Body of pancreas (tissue), 4 donors: ENCODE measurements at regions not wholly inside any gene's neighbourhood (a gene's known extent, or its start where the extent isn't known, plus 50 kb on each side); places are given as distances from the start of the nearest gene placed in this dataset.

Experiments
- POLR2A ChIP-seq, 3 donors: fragments of 450-650 bp; IDR thresholded peaks; one replicate each; pipeline ENCODE4 v1.6.1; 2016; ENCODE audit warnings: antibody characterized with exemption in 3 of 3, mild to moderate bottlenecking in 2 of 3
- TF ChIP-seq, protein P1 (sequence below), 7 experiments: fragments of 450-650 bp in 4 of 7; fragments of 200-600 bp in 3 of 7; sonication (generic) in 3 of 7; IDR thresholded peaks; one replicate each; pipeline ENCODE4 v1.5.1; 2016 to 2019; ENCODE audit warnings: antibody characterized with exemption in 7 of 7

GRCh38 chr3:150323770-150324169 is 84.3 kb upstream of the TSC22D2 start:
- TF ChIP-seq, protein P1, sequence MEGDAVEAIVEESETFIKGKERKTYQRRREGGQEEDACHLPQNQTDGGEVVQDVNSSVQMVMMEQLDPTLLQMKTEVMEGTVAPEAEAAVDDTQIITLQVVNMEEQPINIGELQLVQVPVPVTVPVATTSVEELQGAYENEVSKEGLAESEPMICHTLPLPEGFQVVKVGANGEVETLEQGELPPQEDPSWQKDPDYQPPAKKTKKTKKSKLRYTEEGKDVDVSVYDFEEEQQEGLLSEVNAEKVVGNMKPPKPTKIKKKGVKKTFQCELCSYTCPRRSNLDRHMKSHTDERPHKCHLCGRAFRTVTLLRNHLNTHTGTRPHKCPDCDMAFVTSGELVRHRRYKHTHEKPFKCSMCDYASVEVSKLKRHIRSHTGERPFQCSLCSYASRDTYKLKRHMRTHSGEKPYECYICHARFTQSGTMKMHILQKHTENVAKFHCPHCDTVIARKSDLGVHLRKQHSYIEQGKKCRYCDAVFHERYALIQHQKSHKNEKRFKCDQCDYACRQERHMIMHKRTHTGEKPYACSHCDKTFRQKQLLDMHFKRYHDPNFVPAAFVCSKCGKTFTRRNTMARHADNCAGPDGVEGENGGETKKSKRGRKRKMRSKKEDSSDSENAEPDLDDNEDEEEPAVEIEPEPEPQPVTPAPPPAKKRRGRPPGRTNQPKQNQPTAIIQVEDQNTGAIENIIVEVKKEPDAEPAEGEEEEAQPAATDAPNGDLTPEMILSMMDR (IDR thresholded peaks at IDR 0.05) = no peak
- TF ChIP-seq POLR2A (IDR thresholded peaks at IDR 0.05) = no peak
